Aorta (tissue), 5 donors: ENCODE measurements at regions not wholly inside any gene's neighbourhood (a gene's known extent, or its start where the extent isn't known, plus 50 kb on each side); places are given as distances from the start of the nearest gene placed in this dataset.

Source experiments
- ATAC-seq: fragments of 200-7000 bp; cut with Tn5 transposase; one replicate; pipeline ENCODE4 v1.9.1; 2022; ENCODE audit warnings: moderate library complexity; ENCODE audit not compliant: low FRiP score
- DNase-seq, 2 donors: peaks; one replicate each; pipeline ENCODE4 v3.0.0-alpha.2; 2020
- H3K27ac ChIP-seq, 2 donors: one replicate each; pipeline ENCODE4 v1.5.1; 2013; ENCODE audit warnings: low read length in 2 of 2, mild to moderate bottlenecking in 2 of 2, moderate library complexity in 2 of 2, control low read depth in 1 of 2, inconsistent platforms in 1 of 2, low read depth in 1 of 2
- H3K27me3 ChIP-seq, 2 donors: one replicate each; pipeline ENCODE4 v1.6.1; 2013; ENCODE audit warnings: control low read depth in 1 of 2, low read length in 1 of 2, mild to moderate bottlenecking in 1 of 2, moderate library complexity in 1 of 2; ENCODE audit not compliant: insufficient read depth in 2 of 2, control insufficient read depth in 1 of 2
- H3K36me3 ChIP-seq, 2 donors: one replicate each; pipeline ENCODE4 v1.6.1; 2013; ENCODE audit warnings: control low read depth in 1 of 2, low read length in 1 of 2, mild to moderate bottlenecking in 1 of 2; ENCODE audit not compliant: insufficient read depth in 2 of 2, control insufficient read depth in 1 of 2
- H3K4me1 ChIP-seq, 2 donors: one replicate each; pipeline ENCODE4 v1.6.1; 2013; ENCODE audit warnings: low read length in 2 of 2, control low read depth in 1 of 2, mild to moderate bottlenecking in 1 of 2, moderate library complexity in 1 of 2; ENCODE audit not compliant: insufficient read depth in 2 of 2, control insufficient read depth in 1 of 2
- H3K4me3 ChIP-seq, 2 donors: one replicate each; pipeline ENCODE4 v1.5.1; 2013; ENCODE audit warnings: low read length in 2 of 2, control low read depth in 1 of 2, mild to moderate bottlenecking in 1 of 2
- H3K9me3 ChIP-seq: one replicate; pipeline ENCODE4 v1.6.1; 2013; ENCODE audit warnings: mild to moderate bottlenecking, low read length; ENCODE audit not compliant: control insufficient read depth
- WGBS, 2 donors: extraction: QIAGEN DNeasy Blood & Tissue Kit; methylation state at CpG; one replicate each; pipeline ENCODE4 v1.1.7; 2013; 5-methylcytosine and 5-hydroxymethylcytosine counted together
- intact Hi-C, 2 donors: fragments of 100-400 bp; cut with DNase I; formaldehyde crosslinking; loops; one replicate each; pipeline versions ENCODE4 v1.14.2 to v1.15.0; 2022
- donor health status: healthy with polysubstance abuse.
- donor health status: Bipolar disorder and iron deficiency.
- donor health status: DM: no; HTN: no; CAD: no.
- donor health status: DM: no; HTN: no; CAD: no.
- donor health status: DM: yes; HTN: yes; CAD: no.

DNA sequence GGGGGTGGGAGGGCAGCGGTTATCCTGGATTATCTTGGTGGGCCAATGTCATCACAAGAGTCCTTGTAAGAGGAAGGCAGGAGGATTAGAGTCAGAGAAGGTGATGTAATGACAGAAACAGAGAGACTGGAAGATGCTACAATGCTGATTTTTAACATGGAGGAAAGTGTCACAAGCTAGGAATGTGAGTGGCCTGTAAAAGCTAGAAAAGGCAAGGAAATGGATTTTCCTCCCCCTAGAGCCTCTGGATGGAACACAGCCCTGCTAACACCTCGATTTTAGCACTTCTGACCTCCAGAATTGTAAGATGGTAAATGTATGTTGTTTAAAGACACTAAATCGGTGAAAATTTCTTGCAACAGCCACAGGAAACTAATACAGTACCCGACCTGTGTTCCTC is 109.3 kb downstream of the MN1 start:
- no peak for ATAC-seq
- intact Hi-C loops = no loop called here
- Histone ChIP-seq H3K36me3 (no peaks in the 10 kb centered on the region), H3K27ac (no peak overlapping the region), H3K9me3 (peaks cover 3% of the 10 kb centered on the region), H3K4me3 (no peak overlapping the region), H3K27me3 (no peaks in the 10 kb centered on the region), H3K4me1 (no peaks in the 10 kb centered on the region)
- no peak for DNase-seq
- WGBS, 2 donors = 84 to 87% methylated on average over 4 of the region's 4 CpGs

DNA sequence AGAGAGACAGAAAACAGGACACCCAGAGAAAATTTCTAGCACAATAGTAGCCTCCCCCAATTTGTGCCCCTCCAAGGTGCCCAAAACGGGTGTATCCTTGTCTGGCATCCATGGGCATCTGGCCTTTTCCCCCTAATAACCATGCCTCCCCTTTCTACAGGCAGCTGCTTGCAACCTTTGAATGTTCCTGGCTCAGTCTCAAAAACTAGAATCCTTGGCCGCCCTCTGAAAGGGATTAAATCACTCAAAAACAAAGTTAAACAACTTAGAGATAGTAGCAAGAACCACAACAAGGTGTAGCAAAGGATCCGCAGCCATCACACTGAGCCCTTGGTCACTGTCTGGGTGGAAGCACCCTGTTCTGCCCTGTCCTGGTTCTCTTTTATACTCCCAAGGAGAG is 105.6 kb downstream of the MN1 start:
- intact Hi-C loops = no loop called here
- Histone ChIP-seq H3K4me3 (no peak overlapping the region), H3K36me3 (no peaks in the 10 kb centered on the region), H3K4me1 (no peaks in the 10 kb centered on the region), H3K9me3 (peaks cover 3% of the 10 kb centered on the region), H3K27me3 (no peaks in the 10 kb centered on the region), H3K27ac (no peak overlapping the region)
- ATAC-seq (no peak), DNase-seq (no peak)
- WGBS, 2 donors = 50 to 59% methylated on average over 3 of the region's 3 CpGs

DNA sequence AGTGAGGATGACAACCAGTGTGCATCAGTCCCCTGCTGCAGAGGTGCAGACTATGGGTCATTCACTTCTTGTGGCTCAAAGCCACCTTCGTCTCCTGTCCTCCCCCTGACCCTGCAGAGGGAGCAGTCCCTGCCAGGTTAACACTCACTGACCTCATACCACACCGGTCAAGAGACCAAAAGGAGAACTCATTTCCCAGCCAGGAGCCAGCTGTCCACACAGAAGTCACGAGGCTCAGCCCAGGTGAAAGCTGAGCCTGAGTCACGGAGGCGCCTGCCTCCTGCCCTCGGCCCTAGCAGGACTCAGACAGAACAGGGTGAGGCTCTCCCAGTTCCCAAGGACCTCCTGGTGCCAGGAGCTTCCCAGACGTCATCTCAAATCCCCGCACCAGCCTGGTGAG is 103.7 kb downstream of the MN1 start:
- Histone ChIP-seq H3K4me1 (no peaks in the 10 kb centered on the region), H3K27ac (no peak overlapping the region), H3K9me3 (peaks cover 6% of the 10 kb centered on the region), H3K27me3 (no peaks in the 10 kb centered on the region), H3K4me3 (no peak overlapping the region), H3K36me3 (no peaks in the 10 kb centered on the region)
- WGBS, 2 donors = 89 to 90% methylated on average over 8 of the region's 8 CpGs
- DNase-seq (no peak), ATAC-seq (no peak)
- intact Hi-C loops = no loop called here
